OCI-LY7 (cell line): ENCODE measurements at regions not wholly inside any gene's neighbourhood (a gene's known extent, or its start where the extent isn't known, plus 50 kb on each side); places are given as distances from the start of the nearest gene placed in this dataset.

ENCODE experiments used
- BruUV-seq: library from RNA; stranded (reverse); fragments of 400-500 nt; replicated peaks from 2 replicates; lab custom pipeline; 2021; lab: Mats Ljungman, UMichigan
- CTCF ChIA-PET: fragments of 300-600 bp; sonication (Branson Sonifier 250); formaldehyde crosslinking; loops from one replicate; lab custom pipeline; 2022; ENCODE audit warnings: antibody characterized with exemption; ENCODE audit not compliant: unreplicated experiment; lab: Charles Lee
- POLR2A ChIA-PET: fragments of 300-600 bp; sonication (Branson Sonifier 250); formaldehyde crosslinking; loops from one replicate; lab custom pipeline; 2022; ENCODE audit warnings: antibody characterized with exemption; lab: Charles Lee
- DNase-seq: peaks from one replicate; pipeline ENCODE4 v3.0.0-alpha.2; 2015; ENCODE audit warnings: low spot score
- H2AFZ ChIP-seq: fragments of 200-600 bp; sonication (generic), shearing (Covaris generic); 2 replicates; pipeline ENCODE4 v1.6.1; 2014; ENCODE audit warnings: mild to moderate bottlenecking, antibody characterized with exemption, low read length, moderate library complexity
- H3K27ac ChIP-seq: fragments of 200-600 bp; sonication (generic); 2 replicates; pipeline ENCODE4 v1.5.1; 2014; ENCODE audit warnings: mixed run types, low read depth, mild to moderate bottlenecking, moderate library complexity, low read length, inconsistent platforms; ENCODE audit not compliant: poor library complexity, severe bottlenecking
- H3K36me3 ChIP-seq: fragments of 200-600 bp; sonication (generic); 2 replicates; pipeline ENCODE4 v1.6.1; 2014; ENCODE audit warnings: mild to moderate bottlenecking, antibody characterized with exemption, low read length, moderate library complexity, mixed read lengths; ENCODE audit not compliant: insufficient read depth
- H3K4me1 ChIP-seq: fragments of 200-600 bp; sonication (generic); 2 replicates; pipeline ENCODE4 v1.5.1; 2014; ENCODE audit warnings: mild to moderate bottlenecking, low read length; ENCODE audit not compliant: insufficient read depth, poor library complexity, severe bottlenecking
- H3K4me2 ChIP-seq: fragments of 200-600 bp; sonication (generic); 2 replicates; pipeline ENCODE4 v1.6.1; 2014; ENCODE audit warnings: mild to moderate bottlenecking, low read length
- H3K4me3 ChIP-seq: fragments of 200-600 bp; sonication (generic); 2 replicates; pipeline ENCODE4 v1.5.1; 2014; ENCODE audit warnings: mild to moderate bottlenecking, low read depth, low read length; ENCODE audit not compliant: poor library complexity, severe bottlenecking
- H3K79me2 ChIP-seq: fragments of 200-600 bp; sonication (generic); 2 replicates; pipeline ENCODE4 v1.6.1; 2016; ENCODE audit warnings: low read depth, mild to moderate bottlenecking, low read length, moderate library complexity, mixed read lengths; ENCODE audit not compliant: insufficient read depth
- H3K9me2 ChIP-seq: fragments of 200-600 bp; sonication (generic); 2 replicates; pipeline ENCODE4 v1.6.1; 2016; ENCODE audit warnings: mild to moderate bottlenecking, low read length, mixed read lengths; ENCODE audit not compliant: insufficient read depth
- H3K9me3 ChIP-seq: fragments of 200-600 bp; sonication (generic); 2 replicates; pipeline ENCODE4 v1.6.1; 2014; ENCODE audit warnings: mild to moderate bottlenecking, mixed run types, low read length, mixed read lengths
- H4K20me1 ChIP-seq: fragments of 200-600 bp; sonication (generic); 2 replicates; pipeline ENCODE4 v1.6.1; 2014; ENCODE audit warnings: mild to moderate bottlenecking, antibody characterized with exemption, low read length, moderate library complexity, mixed read lengths; ENCODE audit not compliant: insufficient read depth
- CTCF ChIP-seq: fragments of 200-600 bp; sonication (generic); conservative IDR thresholded peaks from 2 replicates; pipeline ENCODE4 v1.5.1; 2014; ENCODE audit warnings: mild to moderate bottlenecking, antibody characterized with exemption, low read length, moderate library complexity, mixed read lengths
- EZH2phosphoT487 ChIP-seq: fragments of 200-600 bp; sonication (generic); IDR thresholded peaks from 2 replicates; pipeline ENCODE4 v1.6.1; 2018; ENCODE audit warnings: low read depth, borderline replicate concordance, mild to moderate bottlenecking, mixed run types, antibody characterized with exemption, low read length, moderate library complexity, mixed read lengths
- intact Hi-C: fragments of 100-400 bp; cut with micrococcal nuclease; formaldehyde crosslinking; loops from one replicate; pipeline ENCODE4 v1.10.0; 2022; ENCODE audit not compliant: unreplicated experiment

GRCh38 chr4:144589512-144589911 is 56.4 kb upstream of the HHIP start:
- Histone ChIP-seq H4K20me1 (no peaks in the 10 kb centered on the region), H3K4me2 (no peak overlapping the region), H3K79me2 (no peaks in the 10 kb centered on the region), H3K4me3 (no peak overlapping the region), H3K9me2 (no peaks in the 10 kb centered on the region), H3K4me1 (no peaks in the 10 kb centered on the region), H3K27ac (no peak overlapping the region), H3K9me3 (no peaks in the 10 kb centered on the region), H2AFZ (no peak overlapping the region), H3K36me3 (no peaks in the 10 kb centered on the region)
- DNase-seq: no peak
- CTCF ChIA-PET: no interaction called here
- POLR2A ChIA-PET: no interaction called here
- TF ChIP-seq CTCF (no peak), EZH2phosphoT487 (no peak)
- no TSS peak for BruUV-seq
- intact Hi-C loops: no loop called here

DNA sequence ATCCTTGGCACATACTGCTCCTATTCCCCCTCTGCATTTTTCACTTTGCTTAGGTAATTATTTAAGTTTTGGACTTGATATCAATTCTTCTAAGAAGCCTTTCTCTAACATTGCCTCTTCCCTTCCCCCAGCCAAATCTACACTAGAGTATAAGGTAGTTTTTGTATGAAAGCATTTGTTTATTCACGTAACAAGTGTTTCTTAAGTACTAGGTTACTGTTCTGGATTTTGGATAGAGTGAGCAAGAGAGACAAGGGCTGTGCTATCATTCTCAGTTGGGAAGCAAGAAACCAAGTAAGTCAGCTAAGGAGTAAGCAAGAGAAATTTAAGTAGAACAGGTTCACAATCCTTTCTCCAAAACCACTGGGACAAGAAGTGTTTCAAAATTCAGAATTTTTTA is 55.9 kb upstream of the HHIP start:
- H3K4me3 ChIP-seq: no peak overlapping the region
- no peaks in the 10 kb centered on the region for H3K9me2 ChIP-seq
- H3K79me2 ChIP-seq: no peaks in the 10 kb centered on the region
- no peak overlapping the region for H3K4me2 ChIP-seq
- H3K36me3 ChIP-seq: no peaks in the 10 kb centered on the region
- TF ChIP-seq EZH2phosphoT487: no peak
- H3K27ac ChIP-seq: no peak overlapping the region
- intact Hi-C loops: no loop called here
- H4K20me1 ChIP-seq: no peaks in the 10 kb centered on the region
- no peak for DNase-seq
- H2AFZ ChIP-seq: no peak overlapping the region
- no TSS peak for BruUV-seq
- ChIA-PET CTCF (no interaction called here), POLR2A (no interaction called here)
- no peaks in the 10 kb centered on the region for H3K4me1 ChIP-seq
- no peaks in the 10 kb centered on the region for H3K9me3 ChIP-seq

DNA sequence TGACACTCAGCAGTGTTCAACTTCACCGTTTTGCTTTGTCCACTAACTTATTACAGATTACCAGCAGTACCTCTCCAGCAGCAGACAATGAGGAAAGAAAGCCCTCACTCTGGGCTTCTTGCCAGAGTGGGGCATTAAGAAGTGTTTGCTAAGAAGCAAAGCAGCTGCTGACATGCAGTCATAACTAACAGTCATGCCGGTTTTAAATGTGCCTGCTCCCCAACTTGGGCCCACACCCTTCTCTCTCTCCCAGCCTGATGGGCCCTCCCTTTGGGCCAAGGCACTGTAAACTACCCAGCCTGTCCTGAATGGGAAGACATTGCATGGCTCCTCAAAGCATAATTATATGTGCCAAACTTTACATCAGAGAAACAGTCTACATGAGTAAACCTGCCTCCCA is 54.6 kb upstream of the HHIP start:
- H3K9me2 ChIP-seq: no peaks in the 10 kb centered on the region
- no peak overlapping the region for H3K4me3 ChIP-seq
- no peaks in the 10 kb centered on the region for H3K9me3 ChIP-seq
- no peaks in the 10 kb centered on the region for H3K36me3 ChIP-seq
- no peaks in the 10 kb centered on the region for H3K4me1 ChIP-seq
- no peak for DNase-seq
- POLR2A ChIA-PET: no interaction called here
- H3K4me2 ChIP-seq: no peak overlapping the region
- no peaks in the 10 kb centered on the region for H3K79me2 ChIP-seq
- CTCF ChIA-PET: no interaction called here
- TF ChIP-seq CTCF: no peak
- H3K27ac ChIP-seq: no peak overlapping the region
- intact Hi-C loops: no loop called here
- BruUV-seq: no TSS peak
- H2AFZ ChIP-seq: no peak overlapping the region
- no peaks in the 10 kb centered on the region for H4K20me1 ChIP-seq
